DLD1 (cell line): ENCODE measurements at regions not wholly inside any gene's neighbourhood (a gene's known extent, or its start where the extent isn't known, plus 50 kb on each side); places are given as distances from the start of the nearest gene placed in this dataset.

ENCODE experiments used
- in situ Hi-C: cut with HindIII; loops from 2 replicates; pipeline ENCODE4 v1.10.0; 2017; ENCODE audit warnings: low sequenced_read_pairs

- in situ Hi-C loops = no loop called here
Measured at GRCh38 chr5:68554571-68555279, 339.2 kb downstream of the PIK3R1 start.

- in situ Hi-C loops = no loop called here
Measured at GRCh38 chr5:68555907-68556681, 340.5 kb downstream of the PIK3R1 start.

- in situ Hi-C loops = no loop called here
Measured at GRCh38 chr5:68557162-68557936, 341.8 kb downstream of the PIK3R1 start.

- in situ Hi-C loops = no loop called here
Measured at GRCh38 chr5:68562308-68562707, 346.8 kb downstream of the PIK3R1 start.

GRCh38 chr5:68565427-68565826 lies 349.9 kb downstream of the PIK3R1 start:
- in situ Hi-C loops = no loop called here

- in situ Hi-C loops = no loop called here
Measured at GRCh38 chr5:68576805-68577204, 361.2 kb downstream of the PIK3R1 start.

- in situ Hi-C loops = no loop called here
Measured at GRCh38 chr5:68582284-68582683, 366.7 kb downstream of the PIK3R1 start.

- in situ Hi-C loops = no loop called here
Measured at GRCh38 chr5:68587171-68587570, 371.6 kb downstream of the PIK3R1 start.

- in situ Hi-C loops = no loop called here
Measured at GRCh38 chr5:68591850-68592249, 376.3 kb downstream of the PIK3R1 start.

- in situ Hi-C loops = no loop called here
Measured at GRCh38 chr5:68592351-68592750, 376.8 kb downstream of the PIK3R1 start.

- in situ Hi-C loops = no loop called here
Measured at GRCh38 chr5:68593211-68593671, 377.7 kb downstream of the PIK3R1 start.

- in situ Hi-C loops = no loop called here
Measured at GRCh38 chr5:68612972-68613371, 397.4 kb downstream of the PIK3R1 start.

- in situ Hi-C loops = no loop called here
Measured at GRCh38 chr5:68618501-68618900, 402.9 kb downstream of the PIK3R1 start.

GRCh38 chr5:68627001-68627400 lies 411.4 kb downstream of the PIK3R1 start:
- in situ Hi-C loops = no loop called here

- in situ Hi-C loops = no loop called here
Measured at GRCh38 chr5:68628082-68628814, 412.7 kb downstream of the PIK3R1 start.

- in situ Hi-C loops = no loop called here
Measured at GRCh38 chr5:68630354-68630753, 414.8 kb downstream of the PIK3R1 start.

- in situ Hi-C loops = no loop called here
Measured at GRCh38 chr5:68631884-68632283, 416.3 kb downstream of the PIK3R1 start.

GRCh38 chr5:68641211-68641610 lies 425.7 kb downstream of the PIK3R1 start:
- in situ Hi-C loops = no loop called here

GRCh38 chr5:68643064-68643463 lies 427.5 kb downstream of the PIK3R1 start:
- in situ Hi-C loops = no loop called here

- in situ Hi-C loops = no loop called here
Measured at GRCh38 chr5:68644971-68645370, 429.4 kb downstream of the PIK3R1 start.

GRCh38 chr5:68646144-68646543 lies 430.6 kb downstream of the PIK3R1 start:
- in situ Hi-C loops = no loop called here
